Lower lobe of right lung (tissue), 2 donors: ENCODE measurements at regions not wholly inside any gene's neighbourhood (a gene's known extent, or its start where the extent isn't known, plus 50 kb on each side); places are given as distances from the start of the nearest gene placed in this dataset.
"Not testable (repeated sequence)": the region's sequence is repeated elsewhere in the genome, so short reads cannot be mapped to it uniquely, and the experiment has no call there.

Source experiments
- ATAC-seq, 2 donors: fragments of 200-7000 bp; cut with Tn5 transposase; one replicate each; pipeline ENCODE4 v1.9.1; 2020 to 2022; ENCODE audit warnings: mild to moderate bottlenecking in 2 of 2, moderate library complexity in 2 of 2
- DNase-seq: peaks from one replicate; pipeline ENCODE4 v3.0.0-alpha.2; 2020
- H3K27ac ChIP-seq: fragments of 200-600 bp; one replicate; pipeline ENCODE4 v1.8.0; 2022
- H3K27me3 ChIP-seq: fragments of 200-600 bp; one replicate; pipeline ENCODE4 v1.8.0; 2022; ENCODE audit warnings: low read depth
- H3K36me3 ChIP-seq: fragments of 200-600 bp; one replicate; pipeline ENCODE4 v1.8.0; 2022; ENCODE audit warnings: mild to moderate bottlenecking
- H3K4me1 ChIP-seq: fragments of 200-600 bp; one replicate; pipeline ENCODE4 v1.8.0; 2022
- H3K4me3 ChIP-seq: fragments of 200-600 bp; one replicate; pipeline ENCODE4 v1.8.0; 2022; ENCODE audit warnings: mild to moderate bottlenecking
- H3K9me3 ChIP-seq: fragments of 200-600 bp; one replicate; pipeline ENCODE4 v1.8.0; 2022
- CTCF ChIP-seq: fragments of 200-600 bp; IDR thresholded peaks from one replicate; pipeline ENCODE4 v1.8.0; 2022; ENCODE audit warnings: antibody characterized with exemption, mild to moderate bottlenecking
- intact Hi-C: fragments of 100-400 bp; cut with DNase I; formaldehyde crosslinking; loops from one replicate; pipeline ENCODE4 v1.11.0; 2022
- donor health status: DM: no; HTN: yes; CAD: no; lungs with severe emphysema.

- intact Hi-C loops = no loop called here
- H3K9me3 ChIP-seq = no peaks in the 10 kb centered on the region
- H3K36me3 ChIP-seq = no peaks in the 10 kb centered on the region
- no peaks in the 10 kb centered on the region for H3K27me3 ChIP-seq
- no peak for TF ChIP-seq CTCF
- ATAC-seq = no peak
- DNase-seq = no peak
- no peak overlapping the region for H3K27ac ChIP-seq
- H3K4me1 ChIP-seq = no peaks in the 10 kb centered on the region
- H3K4me3 ChIP-seq = no peak overlapping the region
Observed at GRCh38 chr18:10149768-10150556, 236.1 kb downstream of the VAPA start.

GRCh38 chr18:10150576-10150975 lies 236.8 kb downstream of the VAPA start:
- DNase-seq, H3K4me1 ChIP-seq, H3K36me3 ChIP-seq, H3K9me3 ChIP-seq, intact Hi-C loops, ATAC-seq, H3K27ac ChIP-seq, H3K4me3 ChIP-seq, H3K27me3 ChIP-seq: not testable (repeated sequence)

GRCh38 chr18:10152475-10152874 lies 238.7 kb downstream of the VAPA start:
- no peak for TF ChIP-seq CTCF
- H3K36me3 ChIP-seq = no peaks in the 10 kb centered on the region
- H3K27ac ChIP-seq = no peak overlapping the region
- H3K4me1 ChIP-seq = no peaks in the 10 kb centered on the region
- H3K4me3 ChIP-seq = no peak overlapping the region
- H3K9me3 ChIP-seq = no peaks in the 10 kb centered on the region
- ATAC-seq (no peak), DNase-seq (no peak)
- H3K27me3 ChIP-seq = no peaks in the 10 kb centered on the region
- intact Hi-C loops = no loop called here

- Histone ChIP-seq H3K27me3 (no peaks in the 10 kb centered on the region), H3K36me3 (no peaks in the 10 kb centered on the region), H3K4me3 (no peak overlapping the region), H3K4me1 (no peaks in the 10 kb centered on the region), H3K9me3 (no peaks in the 10 kb centered on the region), H3K27ac (no peak overlapping the region)
- DNase-seq = no peak
- peak in 1 of 2 donors; percentile 34 for ATAC-seq
- intact Hi-C loops = no loop called here
- no peak for TF ChIP-seq CTCF
Observed at GRCh38 chr18:10153924-10154752, 240.3 kb downstream of the VAPA start.

- no peak for ATAC-seq
- H3K27me3 ChIP-seq = no peaks in the 10 kb centered on the region
- no peak for TF ChIP-seq CTCF
- no peaks in the 10 kb centered on the region for H3K4me1 ChIP-seq
- H3K27ac ChIP-seq = no peak overlapping the region
- no peaks in the 10 kb centered on the region for H3K36me3 ChIP-seq
- no peak for DNase-seq
- H3K4me3 ChIP-seq = no peak overlapping the region
- intact Hi-C loops = no loop called here
- no peaks in the 10 kb centered on the region for H3K9me3 ChIP-seq
Observed at GRCh38 chr18:10157706-10158105, 243.9 kb downstream of the VAPA start.

- ATAC-seq (no peak), DNase-seq (no peak)
- no peak overlapping the region for H3K27ac ChIP-seq
- no peaks in the 10 kb centered on the region for H3K4me1 ChIP-seq
- H3K9me3 ChIP-seq = no peaks in the 10 kb centered on the region
- H3K36me3 ChIP-seq = no peaks in the 10 kb centered on the region
- H3K4me3 ChIP-seq = no peak overlapping the region
- no peak for TF ChIP-seq CTCF
- no peaks in the 10 kb centered on the region for H3K27me3 ChIP-seq
- intact Hi-C loops = no loop called here
Observed at GRCh38 chr18:10160251-10160650, 246.4 kb downstream of the VAPA start.
